ENCODE measurements at regions not wholly inside any gene's neighbourhood (a gene's known extent, or its start where the extent isn't known, plus 50 kb on each side); places are given as distances from the start of the nearest gene placed in this dataset.

GRCh38 chr1:191348328-191348727 lies 809.9 kb upstream of the RGS18 start:
- H4K20me1 ChIP-seq (ENCODE audit: insufficient read depth, low read length), result no peaks in the 10 kb centered on the region
- no peaks in the 10 kb centered on the region for H3K79me2 ChIP-seq (ENCODE audit: low read length)
- no peak overlapping the region for H3K4me2 ChIP-seq (ENCODE audit: low read length)
- H3K27me3 ChIP-seq (ENCODE audit: low read depth, low read length), result no peaks in the 10 kb centered on the region
- H3K27ac ChIP-seq (ENCODE audit: low read length), result no peak overlapping the region
- no peaks in the 10 kb centered on the region; the same call in 1 of the 2 replicates for H3K9me3 ChIP-seq (ENCODE audit: insufficient read depth, low read length)
- TF ChIP-seq CTCF (IDR thresholded peaks at IDR 0.05; ENCODE audit: low read depth, low read length), result no peak
- TF ChIP-seq EZH2phosphoT487 (IDR thresholded peaks at IDR 0.05; ENCODE audit: low read depth), result no peak
- H3K4me3 ChIP-seq (ENCODE audit: low read length), result no peak overlapping the region
- no peak overlapping the region for H2AFZ ChIP-seq (ENCODE audit: low read depth, low read length)
- H3K36me3 ChIP-seq (replicated peaks; ENCODE audit: low read depth, low read length), result no peaks in the 10 kb centered on the region
- H3K9ac ChIP-seq (ENCODE audit: low read length), result no peak overlapping the region
- H3K4me1 ChIP-seq (ENCODE audit: low read length), result no peaks in the 10 kb centered on the region

- Histone ChIP-seq H3K27ac (ENCODE audit: low read length) (no peak overlapping the region), H3K9ac (ENCODE audit: low read length) (no peak overlapping the region), H3K4me2 (ENCODE audit: low read length) (no peak overlapping the region), H3K9me3 (ENCODE audit: insufficient read depth, low read length) (no peaks in the 10 kb centered on the region), H3K4me3 (ENCODE audit: low read length) (no peak overlapping the region), H3K27me3 (ENCODE audit: low read depth, low read length) (no peaks in the 10 kb centered on the region), H3K36me3 (replicated peaks; ENCODE audit: low read depth, low read length) (no peaks in the 10 kb centered on the region), H4K20me1 (ENCODE audit: insufficient read depth, low read length) (no peaks in the 10 kb centered on the region), H3K79me2 (ENCODE audit: low read length) (no peaks in the 10 kb centered on the region), H2AFZ (ENCODE audit: low read depth, low read length) (peak overlapping the region; percentile 23; the same call in 1 of the 2 replicates), H3K4me1 (ENCODE audit: low read length) (no peaks in the 10 kb centered on the region)
- TF ChIP-seq CTCF (IDR thresholded peaks at IDR 0.05; ENCODE audit: low read depth, low read length) (no peak), EZH2phosphoT487 (IDR thresholded peaks at IDR 0.05; ENCODE audit: low read depth) (no peak)
Observed at GRCh38 chr1:191350938-191351337, 807.3 kb upstream of the RGS18 start.

- Histone ChIP-seq H3K9ac (ENCODE audit: low read length) (no peak overlapping the region), H3K27me3 (ENCODE audit: low read depth, low read length) (no peaks in the 10 kb centered on the region), H3K36me3 (replicated peaks; ENCODE audit: low read depth, low read length) (peaks cover 33% of the 10 kb centered on the region), H3K4me1 (ENCODE audit: low read length) (peaks cover 19% of the 10 kb centered on the region), H3K9me3 (ENCODE audit: insufficient read depth, low read length) (0 out of 2 replicates have a peak, but pooled peaks cover 6% of the 10 kb centered on the region), H2AFZ (ENCODE audit: low read depth, low read length) (peak overlapping the region; percentile 4; the same call in 1 of the 2 replicates), H3K79me2 (ENCODE audit: low read length) (no peaks in the 10 kb centered on the region), H4K20me1 (ENCODE audit: insufficient read depth, low read length) (no peaks in the 10 kb centered on the region), H3K4me2 (ENCODE audit: low read length) (peak overlapping the region; percentile 22), H3K27ac (ENCODE audit: low read length) (peak overlapping the region; percentile 77), H3K4me3 (ENCODE audit: low read length) (peak overlapping the region; percentile 6; the same call in 1 of the 2 replicates)
- no peak for TF ChIP-seq CTCF (IDR thresholded peaks at IDR 0.05; ENCODE audit: low read depth, low read length)
Observed at GRCh38 chr1:191358724-191359123, 799.5 kb upstream of the RGS18 start.

- Histone ChIP-seq H3K79me2 (ENCODE audit: low read length) (no peaks in the 10 kb centered on the region), H3K27ac (ENCODE audit: low read length) (no peak overlapping the region), H3K4me2 (ENCODE audit: low read length) (no peak overlapping the region), H3K9me3 (ENCODE audit: insufficient read depth, low read length) (peaks cover 4% of the 10 kb centered on the region; the same call in 1 of the 2 replicates), H3K9ac (ENCODE audit: low read length) (no peak overlapping the region), H3K4me3 (ENCODE audit: low read length) (no peak overlapping the region), H3K4me1 (ENCODE audit: low read length) (no peaks in the 10 kb centered on the region), H4K20me1 (ENCODE audit: insufficient read depth, low read length) (no peaks in the 10 kb centered on the region), H2AFZ (ENCODE audit: low read depth, low read length) (no peak overlapping the region), H3K27me3 (ENCODE audit: low read depth, low read length) (no peaks in the 10 kb centered on the region), H3K36me3 (replicated peaks; ENCODE audit: low read depth, low read length) (peaks cover 7% of the 10 kb centered on the region)
- TF ChIP-seq CTCF (IDR thresholded peaks at IDR 0.05; ENCODE audit: low read depth, low read length), result no peak
- TF ChIP-seq EZH2phosphoT487 (IDR thresholded peaks at IDR 0.05; ENCODE audit: low read depth), result no peak
Observed at GRCh38 chr1:191366686-191367085, 791.6 kb upstream of the RGS18 start.
